ENCODE measurements at regions not wholly inside any gene's neighbourhood (a gene's known extent, or its start where the extent isn't known, plus 50 kb on each side); places are given as distances from the start of the nearest gene placed in this dataset.
A peak's percentile ranks its signal among the peaks of the same experiment; 100 is the strongest.

- no peak for TF ChIP-seq CTCF (IDR thresholded peaks at IDR 0.05; ENCODE audit: insufficient read depth, low read depth, low read length, missing control alignments)
- no peak overlapping the region for H3K4me3 ChIP-seq (ENCODE audit: low read depth, low read length)
- no peak for DNase-seq (ENCODE audit: low read depth)
These were observed 348.3 kb downstream of the BCKDHB start for GRCh38 chr6:80454661-80455365.

- no peak for TF ChIP-seq CTCF (IDR thresholded peaks at IDR 0.05; ENCODE audit: insufficient read depth, low read depth, low read length, missing control alignments)
- peak; percentile 35 for DNase-seq (ENCODE audit: low read depth)
- H3K4me3 ChIP-seq (ENCODE audit: low read depth, low read length), result no peak overlapping the region
These were observed 347.7 kb downstream of the BCKDHB start for GRCh38 chr6:80454197-80454596.

GRCh38 chr6:80449726-80450125 is 343.3 kb downstream of the BCKDHB start:
- no peak overlapping the region for H3K4me3 ChIP-seq (ENCODE audit: low read depth, low read length)
- TF ChIP-seq CTCF (IDR thresholded peaks at IDR 0.05; ENCODE audit: insufficient read depth, low read depth, low read length, missing control alignments), result no peak
- no peak for DNase-seq (ENCODE audit: low read depth)

GRCh38 chr6:80446454-80447045 is 340.1 kb downstream of the BCKDHB start:
- no peak for TF ChIP-seq CTCF (IDR thresholded peaks at IDR 0.05; ENCODE audit: insufficient read depth, low read depth, low read length, missing control alignments)
- no peak for DNase-seq (ENCODE audit: low read depth)
- no peak overlapping the region for H3K4me3 ChIP-seq (ENCODE audit: low read depth, low read length)

GRCh38 chr6:80445751-80446150 is 339.3 kb downstream of the BCKDHB start:
- no peak for TF ChIP-seq CTCF (IDR thresholded peaks at IDR 0.05; ENCODE audit: insufficient read depth, low read depth, low read length, missing control alignments)
- DNase-seq (ENCODE audit: low read depth), result no peak
- H3K4me3 ChIP-seq (ENCODE audit: low read depth, low read length), result no peak overlapping the region

GRCh38 chr6:80442366-80442765 is 335.9 kb downstream of the BCKDHB start:
- no peak for TF ChIP-seq CTCF (IDR thresholded peaks at IDR 0.05; ENCODE audit: insufficient read depth, low read depth, low read length, missing control alignments)
- DNase-seq (ENCODE audit: low read depth), result no peak

GRCh38 chr6:80441131-80441530 is 334.7 kb downstream of the BCKDHB start:
- no peak for TF ChIP-seq CTCF (IDR thresholded peaks at IDR 0.05; ENCODE audit: insufficient read depth, low read depth, low read length, missing control alignments)
- no peak overlapping the region for H3K4me3 ChIP-seq (ENCODE audit: low read depth, low read length)
- no peak for DNase-seq (ENCODE audit: low read depth)

More at GRCh38 chr6:80442366-80442765, 335.9 kb downstream of the BCKDHB start:
- H3K4me3 ChIP-seq (ENCODE audit: low read depth, low read length), result no peak overlapping the region
